ENCODE measurements at regions not wholly inside any gene's neighbourhood (a gene's known extent, or its start where the extent isn't known, plus 50 kb on each side); places are given as distances from the start of the nearest gene placed in this dataset.

GRCh38 chr5:105922574-105922973, 1748.2 kb downstream of the EFNA5 start:
- WGBS, 2 donors = 90 to 96% methylated on average over 1 of the region's 1 CpG
- no peaks in the 10 kb centered on the region for H3K36me3 ChIP-seq (ENCODE audit: control insufficient read depth in 1 of 2, insufficient read depth in 2 of 2, low read length in 1 of 2)
- H3K27ac ChIP-seq (ENCODE audit: low read depth in 1 of 2, low read length in 2 of 2) = no peak overlapping the region
- no peaks in the 10 kb centered on the region for H3K27me3 ChIP-seq (ENCODE audit: control insufficient read depth in 1 of 2, insufficient read depth in 2 of 2, low read length in 1 of 2)
- no peaks in the 10 kb centered on the region for H3K9me3 ChIP-seq (ENCODE audit: control insufficient read depth, low read length)
- no peaks in the 10 kb centered on the region for H3K4me1 ChIP-seq (ENCODE audit: control insufficient read depth in 1 of 2, insufficient read depth in 2 of 2, low read length in 2 of 2)
- no peak overlapping the region for H3K4me3 ChIP-seq (ENCODE audit: low read length in 2 of 2)
- no peak for DNase-seq
- ATAC-seq (ENCODE audit: low FRiP score) = no peak
- intact Hi-C loops (cut with DNase I) = no loop called here

DNA sequence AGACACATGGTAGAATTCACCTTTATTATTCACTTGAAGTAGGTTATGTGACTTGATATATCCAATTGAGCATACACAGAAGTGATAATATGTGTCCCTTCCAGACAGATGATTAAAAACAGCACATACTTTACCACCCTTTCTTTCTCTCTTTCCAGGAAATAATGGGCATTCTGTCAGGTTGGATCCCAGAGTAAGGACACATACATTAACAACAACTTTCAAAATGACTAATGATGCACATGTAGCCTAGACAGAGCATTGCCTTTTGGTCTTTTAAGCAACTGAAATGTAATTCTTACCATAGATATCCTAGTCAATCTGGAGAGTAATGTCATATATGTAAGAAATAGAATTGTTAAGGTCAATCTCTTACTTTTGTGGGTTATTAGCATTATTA, 1748.7 kb downstream of the EFNA5 start:
- no peaks in the 10 kb centered on the region for H3K36me3 ChIP-seq (ENCODE audit: control insufficient read depth in 1 of 2, insufficient read depth in 2 of 2, low read length in 1 of 2)
- intact Hi-C loops (cut with DNase I) = no loop called here
- DNase-seq = no peak
- H3K4me3 ChIP-seq (ENCODE audit: low read length in 2 of 2) = no peak overlapping the region
- H3K9me3 ChIP-seq (ENCODE audit: control insufficient read depth, low read length) = no peaks in the 10 kb centered on the region
- no peak for ATAC-seq (ENCODE audit: low FRiP score)
- H3K27me3 ChIP-seq (ENCODE audit: control insufficient read depth in 1 of 2, insufficient read depth in 2 of 2, low read length in 1 of 2) = no peaks in the 10 kb centered on the region
- H3K27ac ChIP-seq (ENCODE audit: low read depth in 1 of 2, low read length in 2 of 2) = no peak overlapping the region
- H3K4me1 ChIP-seq (ENCODE audit: control insufficient read depth in 1 of 2, insufficient read depth in 2 of 2, low read length in 2 of 2) = peaks cover 0 to 1% of the 10 kb centered on the region in 2 donors

GRCh38 chr5:105917189-105917588, 1753.5 kb downstream of the EFNA5 start:
- ATAC-seq (ENCODE audit: low FRiP score) = no peak
- Histone ChIP-seq H3K4me3 (ENCODE audit: low read length in 2 of 2) (no peak overlapping the region), H3K4me1 (ENCODE audit: control insufficient read depth in 1 of 2, insufficient read depth in 2 of 2, low read length in 2 of 2) (peaks cover 0 to 1% of the 10 kb centered on the region in 2 donors), H3K27me3 (ENCODE audit: control insufficient read depth in 1 of 2, insufficient read depth in 2 of 2, low read length in 1 of 2) (no peaks in the 10 kb centered on the region), H3K36me3 (ENCODE audit: control insufficient read depth in 1 of 2, insufficient read depth in 2 of 2, low read length in 1 of 2) (no peaks in the 10 kb centered on the region), H3K27ac (ENCODE audit: low read depth in 1 of 2, low read length in 2 of 2) (no peak overlapping the region), H3K9me3 (ENCODE audit: control insufficient read depth, low read length) (no peaks in the 10 kb centered on the region)
- intact Hi-C loops (cut with DNase I) = no loop called here
- DNase-seq = no peak
- 1 to 3% methylated on average over 1 of the region's 1 CpG for whole genome bisulfite sequencing, 2 donors

DNA sequence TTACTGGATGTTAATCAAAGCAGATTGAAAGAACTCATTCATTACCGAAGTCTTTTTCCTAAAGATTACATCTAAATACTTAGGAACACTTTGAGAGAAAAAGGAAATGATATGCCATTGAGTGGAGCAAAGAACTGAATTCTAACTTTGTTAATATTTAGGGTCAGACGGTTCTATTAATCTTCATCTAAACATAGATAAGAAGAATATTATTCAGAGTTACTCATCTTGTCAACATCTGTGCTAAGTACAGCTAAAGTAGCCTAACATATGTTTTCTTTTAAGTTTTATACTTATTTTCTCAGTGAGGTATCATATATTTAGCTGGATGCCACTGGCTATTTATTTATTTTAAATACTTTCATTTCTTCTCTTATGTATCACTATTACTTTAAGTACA, 1763.7 kb downstream of the EFNA5 start:
- H3K4me3 ChIP-seq (ENCODE audit: low read length in 2 of 2) = no peak overlapping the region
- no peak overlapping the region for H3K27ac ChIP-seq (ENCODE audit: low read depth in 1 of 2, low read length in 2 of 2)
- ATAC-seq (ENCODE audit: low FRiP score) = no peak
- no peak for DNase-seq
- intact Hi-C loops (cut with DNase I) = no loop called here
- H3K4me1 ChIP-seq (ENCODE audit: control insufficient read depth in 1 of 2, insufficient read depth in 2 of 2, low read length in 2 of 2) = peaks cover 0 to 1% of the 10 kb centered on the region in 2 donors
- no peaks in the 10 kb centered on the region for H3K36me3 ChIP-seq (ENCODE audit: control insufficient read depth in 1 of 2, insufficient read depth in 2 of 2, low read length in 1 of 2)
- 44% methylated on average over 2 of the region's 2 CpGs for WGBS, 2 donors
- H3K9me3 ChIP-seq (ENCODE audit: control insufficient read depth, low read length) = no peaks in the 10 kb centered on the region
- no peaks in the 10 kb centered on the region for H3K27me3 ChIP-seq (ENCODE audit: control insufficient read depth in 1 of 2, insufficient read depth in 2 of 2, low read length in 1 of 2)

DNA sequence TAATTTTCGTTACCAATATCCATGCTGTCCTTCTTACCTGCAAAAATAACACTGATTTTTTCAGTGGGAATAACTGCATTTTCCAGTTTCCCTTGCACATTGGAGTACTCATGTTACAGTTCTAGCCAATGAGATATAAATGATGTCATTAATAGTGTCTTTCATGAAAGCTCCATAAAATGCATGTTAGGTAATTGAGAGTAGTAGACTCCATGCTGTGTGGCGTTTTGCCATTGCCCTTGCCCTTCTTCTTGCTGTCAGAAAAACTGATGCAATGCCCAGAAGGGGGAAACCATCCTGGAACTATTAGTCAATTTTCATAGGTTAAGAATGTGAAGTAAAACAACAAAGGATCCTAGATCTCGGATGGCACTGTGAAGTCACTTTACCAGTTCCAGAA, 1765.3 kb downstream of the EFNA5 start:
- intact Hi-C loops (cut with DNase I) = no loop called here
- no peak overlapping the region for H3K27ac ChIP-seq (ENCODE audit: low read depth in 1 of 2, low read length in 2 of 2)
- no peak overlapping the region for H3K4me3 ChIP-seq (ENCODE audit: low read length in 2 of 2)
- no peaks in the 10 kb centered on the region for H3K27me3 ChIP-seq (ENCODE audit: control insufficient read depth in 1 of 2, insufficient read depth in 2 of 2, low read length in 1 of 2)
- DNase-seq (no peak), ATAC-seq (ENCODE audit: low FRiP score) (no peak)
- no peaks in the 10 kb centered on the region for H3K9me3 ChIP-seq (ENCODE audit: control insufficient read depth, low read length)
- H3K36me3 ChIP-seq (ENCODE audit: control insufficient read depth in 1 of 2, insufficient read depth in 2 of 2, low read length in 1 of 2) = no peaks in the 10 kb centered on the region
- 89 to 92% methylated on average over 3 of the region's 3 CpGs for WGBS, 2 donors
- H3K4me1 ChIP-seq (ENCODE audit: control insufficient read depth in 1 of 2, insufficient read depth in 2 of 2, low read length in 2 of 2) = peaks cover 0 to 1% of the 10 kb centered on the region in 2 donors

GRCh38 chr5:105903069-105903468, 1767.7 kb downstream of the EFNA5 start:
- intact Hi-C loops (cut with DNase I) = no loop called here

GRCh38 chr5:105899726-105900125, 1771.0 kb downstream of the EFNA5 start:
- DNase-seq = no peak
- Histone ChIP-seq H3K4me1 (ENCODE audit: control insufficient read depth in 1 of 2, insufficient read depth in 2 of 2, low read length in 2 of 2) (no peaks in the 10 kb centered on the region), H3K27ac (ENCODE audit: low read depth in 1 of 2, low read length in 2 of 2) (no peak overlapping the region), H3K27me3 (ENCODE audit: control insufficient read depth in 1 of 2, insufficient read depth in 2 of 2, low read length in 1 of 2) (no peaks in the 10 kb centered on the region), H3K36me3 (ENCODE audit: control insufficient read depth in 1 of 2, insufficient read depth in 2 of 2, low read length in 1 of 2) (no peaks in the 10 kb centered on the region), H3K9me3 (ENCODE audit: control insufficient read depth, low read length) (no peaks in the 10 kb centered on the region), H3K4me3 (ENCODE audit: low read length in 2 of 2) (no peak overlapping the region)
- intact Hi-C loops (cut with DNase I) = no loop called here
- WGBS, 2 donors = 93 to 95% methylated on average over 3 of the region's 3 CpGs
- no peak for ATAC-seq (ENCODE audit: low FRiP score)

More at GRCh38 chr5:105903069-105903468, 1767.7 kb downstream of the EFNA5 start:
- H3K27me3 ChIP-seq (ENCODE audit: control insufficient read depth in 1 of 2, insufficient read depth in 2 of 2, low read length in 1 of 2) = no peaks in the 10 kb centered on the region
- no peaks in the 10 kb centered on the region for H3K36me3 ChIP-seq (ENCODE audit: control insufficient read depth in 1 of 2, insufficient read depth in 2 of 2, low read length in 1 of 2)
- no peak for ATAC-seq (ENCODE audit: low FRiP score)
- 67 to 71% methylated on average over 4 of the region's 4 CpGs for WGBS, 2 donors
- no peak overlapping the region for H3K27ac ChIP-seq (ENCODE audit: low read depth in 1 of 2, low read length in 2 of 2)
- DNase-seq = no peak
- H3K4me1 ChIP-seq (ENCODE audit: control insufficient read depth in 1 of 2, insufficient read depth in 2 of 2, low read length in 2 of 2) = peaks cover 0 to 1% of the 10 kb centered on the region in 2 donors
- H3K9me3 ChIP-seq (ENCODE audit: control insufficient read depth, low read length) = no peaks in the 10 kb centered on the region
- H3K4me3 ChIP-seq (ENCODE audit: low read length in 2 of 2) = no peak overlapping the region

DNA sequence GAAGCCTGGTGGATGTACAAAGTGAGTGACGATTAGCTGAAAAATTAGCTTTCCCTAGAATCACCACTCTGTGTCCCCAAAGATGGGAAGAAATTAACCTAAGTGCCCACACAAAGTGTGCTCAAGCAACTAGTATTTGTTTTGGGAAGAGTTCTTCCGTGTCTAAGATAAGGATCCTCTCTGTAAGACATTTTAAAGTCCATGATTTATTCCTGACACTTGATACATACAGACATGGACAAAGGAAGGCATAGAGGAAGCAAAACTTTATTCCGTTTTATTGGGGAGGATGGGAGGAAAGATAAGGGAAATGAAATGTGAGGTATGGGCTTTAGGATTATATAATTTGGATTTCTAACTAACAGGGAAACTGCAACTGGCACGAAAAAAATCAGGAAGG, 1772.6 kb downstream of the EFNA5 start:
- no peak overlapping the region for H3K27ac ChIP-seq (ENCODE audit: low read depth in 1 of 2, low read length in 2 of 2)
- intact Hi-C loops (cut with DNase I) = no loop called here
- WGBS, 2 donors = 55 to 63% methylated on average over 4 of the region's 4 CpGs
- no peaks in the 10 kb centered on the region for H3K9me3 ChIP-seq (ENCODE audit: control insufficient read depth, low read length)
- H3K27me3 ChIP-seq (ENCODE audit: control insufficient read depth in 1 of 2, insufficient read depth in 2 of 2, low read length in 1 of 2) = no peaks in the 10 kb centered on the region
- H3K4me3 ChIP-seq (ENCODE audit: low read length in 2 of 2) = no peak overlapping the region
- DNase-seq (no peak), ATAC-seq (ENCODE audit: low FRiP score) (no peak)
- no peaks in the 10 kb centered on the region for H3K4me1 ChIP-seq (ENCODE audit: control insufficient read depth in 1 of 2, insufficient read depth in 2 of 2, low read length in 2 of 2)
- H3K36me3 ChIP-seq (ENCODE audit: control insufficient read depth in 1 of 2, insufficient read depth in 2 of 2, low read length in 1 of 2) = no peaks in the 10 kb centered on the region

DNA sequence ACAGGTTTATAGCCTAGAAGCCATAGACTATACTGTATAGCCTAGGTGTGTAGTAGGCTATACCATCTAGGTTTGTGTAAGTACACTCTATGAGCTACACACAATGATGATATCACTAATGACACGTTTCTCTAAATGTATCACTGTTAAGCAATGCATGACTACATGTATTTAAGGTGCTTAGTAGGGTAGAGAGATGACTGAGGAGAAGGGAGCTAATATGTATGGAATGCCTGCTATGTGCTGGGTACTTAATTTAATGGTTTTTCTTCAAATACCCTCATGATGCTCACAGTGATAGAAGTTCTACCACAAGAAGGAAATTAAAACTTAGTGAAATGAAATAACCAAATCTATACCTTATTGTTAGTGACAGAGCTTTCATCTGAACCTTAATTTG, 1785.5 kb downstream of the EFNA5 start:
- no peak for DNase-seq
- Histone ChIP-seq H3K4me1 (ENCODE audit: control insufficient read depth in 1 of 2, insufficient read depth in 2 of 2, low read length in 2 of 2) (no peaks in the 10 kb centered on the region), H3K27ac (ENCODE audit: low read depth in 1 of 2, low read length in 2 of 2) (no peak overlapping the region), H3K9me3 (ENCODE audit: control insufficient read depth, low read length) (no peaks in the 10 kb centered on the region), H3K4me3 (ENCODE audit: low read length in 2 of 2) (no peak overlapping the region), H3K27me3 (ENCODE audit: control insufficient read depth in 1 of 2, insufficient read depth in 2 of 2, low read length in 1 of 2) (no peaks in the 10 kb centered on the region), H3K36me3 (ENCODE audit: control insufficient read depth in 1 of 2, insufficient read depth in 2 of 2, low read length in 1 of 2) (no peaks in the 10 kb centered on the region)
- ATAC-seq (ENCODE audit: low FRiP score) = no peak
- intact Hi-C loops (cut with DNase I) = no loop called here
- 75 to 78% methylated on average over 1 of the region's 1 CpG for WGBS, 2 donors

All from aorta (tissue), 5 donors.